Epithelial cell of esophagus (primary cell): ENCODE measurements at regions not wholly inside any gene's neighbourhood (a gene's known extent, or its start where the extent isn't known, plus 50 kb on each side); places are given as distances from the start of the nearest gene placed in this dataset.

Experiments used
- DNase-seq: peaks from one replicate; pipeline ENCODE4 v3.0.0; 2010; ENCODE audit warnings: low read depth
- H3K4me3 ChIP-seq: 2 replicates; pipeline ENCODE4 v1.5.1; 2011; ENCODE audit warnings: mild to moderate bottlenecking, low read length, control low read depth
- TF ChIP-seq, protein P1 (sequence below): IDR thresholded peaks from 2 replicates; pipeline ENCODE4 v1.5.1; 2011; ENCODE audit warnings: low read depth, mild to moderate bottlenecking, low read length, control low read depth, inconsistent platforms; ENCODE audit not compliant: insufficient read depth; ENCODE audit errors: missing control alignments

DNA sequence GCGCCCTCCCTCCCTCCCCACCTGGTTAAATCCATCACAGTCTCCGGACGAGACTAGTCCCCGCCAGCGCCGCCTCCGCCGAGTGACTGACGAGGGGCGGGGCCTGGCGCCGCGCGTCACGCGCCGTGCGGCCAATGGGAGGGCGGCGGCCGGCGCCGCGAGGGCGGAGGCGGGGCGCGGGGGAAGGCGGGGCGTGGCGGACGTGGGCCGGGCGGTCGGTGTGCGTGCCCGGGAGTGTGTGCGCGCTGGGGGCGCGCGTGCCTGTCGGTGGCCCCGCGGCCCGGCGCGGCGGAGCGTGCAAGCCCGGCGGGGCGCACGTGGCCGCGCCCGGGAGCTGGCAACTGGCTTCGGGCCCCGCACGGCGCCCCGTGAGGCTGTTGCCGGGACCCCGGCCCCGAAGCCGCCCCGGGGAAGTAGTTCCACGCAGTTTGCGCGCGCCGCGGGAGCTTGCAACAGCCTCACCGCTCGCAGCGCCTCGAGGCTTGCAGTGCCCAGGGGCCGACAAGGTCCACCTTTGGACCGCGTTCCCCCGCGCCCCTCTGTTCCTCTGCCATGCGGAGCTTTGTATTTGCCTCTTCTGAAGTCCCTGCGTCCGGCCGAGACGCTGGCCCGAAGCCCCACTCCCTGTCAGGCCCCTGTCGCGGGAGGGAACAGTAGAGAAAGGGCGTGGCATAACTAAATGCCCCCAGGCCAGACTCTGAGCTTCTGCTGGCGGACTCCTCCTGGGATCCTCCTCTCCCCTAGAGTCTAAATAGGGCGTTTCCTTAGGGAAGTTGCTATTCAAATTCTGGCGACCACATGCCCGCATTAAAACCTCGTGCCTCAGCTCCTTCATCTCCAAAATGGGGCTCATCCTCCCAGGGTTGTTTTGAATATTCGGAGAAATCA, 400.9 kb downstream of the SHQ1 start:
- H3K4me3 ChIP-seq = peak overlapping the region; percentile 93
- DNase-seq = peak; percentile 92
- TF ChIP-seq, protein P1, sequence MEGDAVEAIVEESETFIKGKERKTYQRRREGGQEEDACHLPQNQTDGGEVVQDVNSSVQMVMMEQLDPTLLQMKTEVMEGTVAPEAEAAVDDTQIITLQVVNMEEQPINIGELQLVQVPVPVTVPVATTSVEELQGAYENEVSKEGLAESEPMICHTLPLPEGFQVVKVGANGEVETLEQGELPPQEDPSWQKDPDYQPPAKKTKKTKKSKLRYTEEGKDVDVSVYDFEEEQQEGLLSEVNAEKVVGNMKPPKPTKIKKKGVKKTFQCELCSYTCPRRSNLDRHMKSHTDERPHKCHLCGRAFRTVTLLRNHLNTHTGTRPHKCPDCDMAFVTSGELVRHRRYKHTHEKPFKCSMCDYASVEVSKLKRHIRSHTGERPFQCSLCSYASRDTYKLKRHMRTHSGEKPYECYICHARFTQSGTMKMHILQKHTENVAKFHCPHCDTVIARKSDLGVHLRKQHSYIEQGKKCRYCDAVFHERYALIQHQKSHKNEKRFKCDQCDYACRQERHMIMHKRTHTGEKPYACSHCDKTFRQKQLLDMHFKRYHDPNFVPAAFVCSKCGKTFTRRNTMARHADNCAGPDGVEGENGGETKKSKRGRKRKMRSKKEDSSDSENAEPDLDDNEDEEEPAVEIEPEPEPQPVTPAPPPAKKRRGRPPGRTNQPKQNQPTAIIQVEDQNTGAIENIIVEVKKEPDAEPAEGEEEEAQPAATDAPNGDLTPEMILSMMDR = no peak

DNA sequence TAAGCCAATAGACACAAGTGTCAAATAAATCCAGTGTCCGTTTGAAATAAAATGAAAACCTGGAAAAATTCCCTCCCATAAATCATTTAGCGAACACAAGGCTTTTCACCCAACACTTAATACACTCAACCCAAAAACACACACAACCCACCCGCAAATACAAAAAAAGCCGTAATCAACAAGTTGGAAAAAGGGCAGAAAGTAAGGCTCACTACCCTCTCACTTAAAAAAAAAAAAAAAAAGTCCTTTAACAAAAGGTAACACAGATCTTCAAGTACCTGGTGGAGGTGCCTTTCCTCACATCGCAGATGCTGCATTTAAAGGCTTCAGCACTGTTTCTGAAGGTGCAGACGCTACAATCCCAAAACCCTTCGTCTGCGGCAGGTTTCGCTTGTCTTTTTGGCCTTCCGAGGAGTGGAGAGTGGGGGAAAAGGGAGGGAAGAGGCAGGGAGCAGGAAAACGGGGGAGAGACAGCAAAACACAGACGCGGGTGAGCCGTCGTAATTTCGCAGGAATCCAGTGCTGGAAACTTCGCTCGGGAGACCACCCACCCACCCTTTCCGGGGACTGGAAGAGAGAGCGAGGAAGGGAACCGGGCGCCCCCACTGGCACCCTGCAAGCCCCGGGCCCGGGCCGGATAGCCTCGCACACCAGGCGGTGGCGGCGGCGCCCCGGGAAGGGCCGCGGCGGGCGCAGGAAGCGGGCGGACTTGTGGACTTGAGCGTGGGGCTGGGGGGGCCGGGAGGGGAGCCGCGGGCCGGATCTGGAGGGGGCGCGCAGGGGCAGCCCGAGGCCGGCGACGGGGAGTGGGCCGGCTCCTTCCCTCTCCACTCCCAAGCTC, 401.8 kb downstream of the SHQ1 start, which contains the start of gene RYBP:
Gene RYBP (minus strand): TSS at position 404 of the 841 bp plus-strand sequence.
- H3K4me3 ChIP-seq = peak within 1 kb of the TSS; percentile 93
- TF ChIP-seq, protein P1 = no peak
- DNase-seq = peak; percentile 41

DNA sequence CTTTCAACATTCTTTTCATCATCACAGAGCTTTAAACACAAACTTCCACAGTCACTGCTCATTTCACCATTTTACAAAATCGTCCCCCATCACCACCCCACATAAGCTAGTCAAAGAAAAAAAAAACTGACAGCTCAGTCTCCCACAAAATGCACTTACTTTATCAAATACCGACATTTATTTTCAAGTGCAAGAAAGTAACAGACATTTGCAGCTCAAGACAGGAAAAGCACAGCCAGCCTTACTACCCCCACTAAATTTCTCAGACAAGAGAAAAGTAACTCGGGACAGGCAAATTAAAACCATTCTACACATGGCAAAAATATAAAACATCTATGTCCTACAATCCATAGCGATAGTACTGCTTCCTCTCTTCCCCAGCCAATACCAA, 402.4 kb downstream of the SHQ1 start:
- peak overlapping the region; percentile 93 for H3K4me3 ChIP-seq
- no peak for DNase-seq
- TF ChIP-seq, protein P1 = no peak

DNA sequence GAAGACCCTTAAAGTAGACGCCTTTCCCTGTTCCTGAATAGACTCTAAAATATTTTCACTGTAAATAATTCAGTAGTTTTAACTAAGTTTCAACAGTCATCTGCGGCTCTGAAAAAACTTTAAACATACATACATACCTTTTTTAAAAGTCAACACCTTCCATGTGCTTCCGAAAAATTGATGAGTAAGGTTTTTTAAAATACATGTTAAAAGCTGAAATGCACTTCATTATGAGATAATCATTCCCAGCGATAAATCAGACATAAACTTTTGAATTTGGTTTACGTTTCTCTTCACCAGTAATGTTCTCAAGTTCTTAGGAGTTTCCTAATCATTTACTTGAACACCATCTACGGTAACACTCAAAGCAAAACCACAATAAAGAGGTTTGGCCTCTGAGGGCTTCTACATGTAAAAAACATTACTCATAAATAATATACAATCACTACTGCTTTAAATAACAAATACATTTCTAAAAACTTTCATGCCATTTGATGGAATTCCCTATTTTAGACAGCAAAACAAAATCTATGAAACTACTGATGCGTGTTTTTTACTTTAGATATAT, 403.5 kb downstream of the SHQ1 start:
- TF ChIP-seq, protein P1 = no peak
- DNase-seq = peak; percentile 24
- H3K4me3 ChIP-seq = no peak overlapping the region

DNA sequence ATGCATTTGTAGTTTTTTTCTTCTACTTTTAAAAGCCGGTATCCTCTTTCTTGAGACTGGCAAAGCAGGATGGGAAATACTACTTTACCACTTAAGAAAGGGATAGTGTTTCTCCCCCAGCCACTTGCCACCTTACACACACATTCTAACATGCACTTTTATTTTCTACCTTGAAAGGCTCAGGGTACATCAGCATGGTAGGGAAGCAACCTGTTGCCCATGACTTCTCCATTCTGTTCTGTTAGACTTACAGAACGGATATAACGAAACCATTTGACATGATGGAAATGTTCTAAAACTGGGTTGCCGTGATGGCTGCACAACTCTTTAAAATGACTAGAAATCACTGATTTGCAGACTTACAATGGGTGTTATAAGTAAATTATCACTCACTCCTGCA, 405.5 kb downstream of the SHQ1 start:
- TF ChIP-seq, protein P1 = no peak
- no peak for DNase-seq
- H3K4me3 ChIP-seq = no peak overlapping the region

DNA sequence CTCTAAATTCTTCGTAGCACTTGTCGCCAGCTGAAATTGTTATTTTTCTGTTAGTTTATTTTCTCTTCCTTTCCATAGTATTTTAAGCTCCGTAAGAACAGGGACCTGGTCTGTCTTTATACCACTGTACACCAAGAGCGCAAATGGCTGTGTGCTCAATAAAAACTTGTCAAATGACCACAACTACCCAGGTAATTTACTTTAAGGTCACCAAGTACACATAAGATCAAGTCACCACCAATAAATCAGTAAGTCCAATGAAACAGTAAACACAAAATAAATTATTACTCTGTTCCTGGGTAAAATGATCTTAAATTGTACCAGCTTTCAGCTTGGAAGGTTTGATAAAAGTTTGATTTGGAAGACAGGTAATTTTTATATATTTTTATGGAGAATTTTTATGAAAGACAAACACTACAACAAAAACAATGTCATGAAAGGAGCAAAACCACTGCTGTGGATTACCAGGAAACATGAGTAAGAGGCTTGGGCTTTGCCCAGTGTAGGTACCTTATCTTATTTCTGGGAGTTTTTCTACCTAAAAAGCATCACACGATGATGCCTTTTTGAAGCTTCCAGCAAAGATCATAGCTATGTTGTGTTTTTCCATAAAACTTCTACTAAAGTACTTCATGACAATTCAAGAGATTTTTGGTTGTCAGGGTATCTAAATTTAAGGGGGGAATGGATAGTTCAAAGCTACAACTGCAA, 406.8 kb downstream of the SHQ1 start:
- no peak overlapping the region for H3K4me3 ChIP-seq
- peak; percentile 14 for DNase-seq
- TF ChIP-seq, protein P1 = no peak
